ENCODE measurements at regions not wholly inside any gene's neighbourhood (a gene's known extent, or its start where the extent isn't known, plus 50 kb on each side); places are given as distances from the start of the nearest gene placed in this dataset.

GRCh38 chr9:115213818-115214334 is 95.9 kb upstream of the TNC start:
- Histone ChIP-seq H3K27ac (no peak overlapping the region), H3K4me3 (no peak overlapping the region)

GRCh38 chr9:115216873-115217272 is 98.9 kb upstream of the TNC start:
- no peak for TF ChIP-seq CTCF (IDR thresholded peaks at IDR 0.05)

More at GRCh38 chr9:115213818-115214334, 95.9 kb upstream of the TNC start:
- no peak for DNase-seq (ENCODE audit: low spot score)
- no peaks in the 10 kb centered on the region for H3K36me3 ChIP-seq
- TF ChIP-seq CTCF (IDR thresholded peaks at IDR 0.05) = no peak
- ATAC-seq (ENCODE audit: insufficient number of reproducible peaks, low FRiP score, low read depth) = no peak
- no peaks in the 10 kb centered on the region for H3K4me1 ChIP-seq (ENCODE audit: control insufficient read depth in 1 of 2, low read depth in 2 of 2)
- H3K27me3 ChIP-seq (replicated peaks; ENCODE audit: insufficient read depth) = no peaks in the 10 kb centered on the region
- no peaks in the 10 kb centered on the region for H3K9me3 ChIP-seq

GRCh38 chr9:115220319-115221005 is 102.5 kb upstream of the TNC start:
- Histone ChIP-seq H3K4me3 (no peak overlapping the region), H3K27me3 (replicated peaks; ENCODE audit: insufficient read depth) (no peaks in the 10 kb centered on the region), H3K27ac (no peak overlapping the region), H3K36me3 (no peaks in the 10 kb centered on the region), H3K4me1 (ENCODE audit: control insufficient read depth in 1 of 2, low read depth in 2 of 2) (no peaks in the 10 kb centered on the region), H3K9me3 (no peaks in the 10 kb centered on the region)
- TF ChIP-seq CTCF (IDR thresholded peaks at IDR 0.05) = no peak
- DNase-seq (ENCODE audit: low spot score) = no peak
- no peak for ATAC-seq (ENCODE audit: insufficient number of reproducible peaks, low FRiP score, low read depth)

More at GRCh38 chr9:115216873-115217272, 98.9 kb upstream of the TNC start:
- Histone ChIP-seq H3K4me3 (no peak overlapping the region), H3K36me3 (no peaks in the 10 kb centered on the region), H3K9me3 (no peaks in the 10 kb centered on the region), H3K27ac (no peak overlapping the region), H3K27me3 (replicated peaks; ENCODE audit: insufficient read depth) (no peaks in the 10 kb centered on the region), H3K4me1 (ENCODE audit: control insufficient read depth in 1 of 2, low read depth in 2 of 2) (no peaks in the 10 kb centered on the region)
- ATAC-seq (ENCODE audit: insufficient number of reproducible peaks, low FRiP score, low read depth) (no peak), DNase-seq (ENCODE audit: low spot score) (no peak)

GRCh38 chr9:115223471-115223870 is 105.5 kb upstream of the TNC start:
- no peak for TF ChIP-seq CTCF (IDR thresholded peaks at IDR 0.05)
- Histone ChIP-seq H3K27me3 (replicated peaks; ENCODE audit: insufficient read depth) (no peaks in the 10 kb centered on the region), H3K4me1 (ENCODE audit: control insufficient read depth in 1 of 2, low read depth in 2 of 2) (no peaks in the 10 kb centered on the region), H3K36me3 (no peaks in the 10 kb centered on the region), H3K9me3 (no peaks in the 10 kb centered on the region), H3K27ac (no peak overlapping the region), H3K4me3 (no peak overlapping the region)
- ATAC-seq (ENCODE audit: insufficient number of reproducible peaks, low FRiP score, low read depth) = no peak
- no peak for DNase-seq (ENCODE audit: low spot score)

- Histone ChIP-seq H3K36me3 (no peaks in the 10 kb centered on the region), H3K4me1 (ENCODE audit: control insufficient read depth in 1 of 2, low read depth in 2 of 2) (no peaks in the 10 kb centered on the region), H3K4me3 (no peak overlapping the region), H3K9me3 (no peaks in the 10 kb centered on the region), H3K27me3 (replicated peaks; ENCODE audit: insufficient read depth) (no peaks in the 10 kb centered on the region), H3K27ac (no peak overlapping the region)
- no peak for DNase-seq (ENCODE audit: low spot score)
- ATAC-seq (ENCODE audit: insufficient number of reproducible peaks, low FRiP score, low read depth) = no peak
- no peak for TF ChIP-seq CTCF (IDR thresholded peaks at IDR 0.05)
Observed at GRCh38 chr9:115225459-115226116, 107.6 kb upstream of the TNC start.

All from thoracic aorta (tissue), 2 donors.